HG03469 (cell line): ENCODE measurements at regions not wholly inside any gene's neighbourhood (a gene's known extent, or its start where the extent isn't known, plus 50 kb on each side); places are given as distances from the start of the nearest gene placed in this dataset.

Experiments
- ATAC-seq: cut with Tn5 transposase; IDR thresholded peaks from one replicate; pipeline ENCODE4 v1.9.1; 2021; ENCODE audit warnings: mild to moderate bottlenecking, moderate library complexity, moderate number of reproducible peaks; ENCODE audit not compliant: unreplicated experiment

DNA sequence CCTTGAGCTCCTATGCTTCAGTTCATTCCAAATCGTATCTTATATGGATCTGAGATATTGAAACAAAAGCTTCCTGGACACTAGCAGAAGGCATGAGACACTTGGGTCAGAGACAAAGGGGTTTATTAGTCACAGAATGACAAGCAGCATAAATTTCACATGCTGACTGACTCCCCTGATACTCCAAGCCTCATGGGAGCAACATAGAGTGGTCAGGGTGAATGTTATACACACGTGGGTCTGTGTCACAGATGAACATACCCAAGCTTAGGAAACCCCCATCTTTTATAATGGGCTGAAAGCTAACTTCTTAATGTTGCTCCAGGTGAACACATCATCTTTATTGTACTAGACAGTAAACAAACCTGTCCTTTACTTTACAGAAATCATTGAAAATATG is 599.9 kb upstream of the RGS18 start:
- no peak for ATAC-seq

DNA sequence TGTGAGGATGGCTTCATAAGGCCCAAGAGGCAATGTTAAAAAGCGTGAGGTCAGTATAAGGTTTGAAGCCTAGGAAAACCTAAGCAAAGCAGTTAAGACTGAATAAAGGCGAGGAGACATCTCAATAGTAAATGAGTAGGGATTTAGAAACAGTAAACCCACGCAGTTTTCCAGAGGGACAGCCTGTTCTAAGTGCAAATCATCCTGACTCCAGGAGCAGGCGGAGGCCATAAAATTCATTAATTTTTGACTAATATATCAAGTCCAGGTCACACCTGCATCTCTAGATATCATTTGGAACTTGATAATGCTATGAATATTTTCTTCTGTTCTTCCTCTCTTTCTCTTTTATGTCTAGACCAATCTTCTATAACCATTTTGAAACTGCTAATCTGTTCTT is 597.0 kb upstream of the RGS18 start:
- ATAC-seq = no peak

DNA sequence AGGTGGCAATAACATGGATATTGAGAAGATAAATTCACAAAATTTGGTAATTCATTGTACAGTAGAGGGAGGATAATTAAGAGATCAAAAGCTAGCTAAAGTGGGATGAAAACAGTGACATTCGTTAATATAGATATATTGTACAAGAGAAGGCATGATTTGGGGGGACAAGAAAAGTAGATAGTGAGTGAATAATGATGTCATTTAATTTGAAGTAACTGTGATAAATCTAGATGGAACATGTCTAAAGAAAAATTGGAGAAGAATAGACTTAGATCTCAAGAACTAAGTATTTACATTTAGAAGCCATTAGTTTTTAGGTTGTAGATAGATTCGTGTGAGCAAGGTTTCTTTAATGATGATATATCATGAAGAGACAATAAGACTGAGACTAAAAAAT is 594.0 kb upstream of the RGS18 start:
- ATAC-seq = no peak

DNA sequence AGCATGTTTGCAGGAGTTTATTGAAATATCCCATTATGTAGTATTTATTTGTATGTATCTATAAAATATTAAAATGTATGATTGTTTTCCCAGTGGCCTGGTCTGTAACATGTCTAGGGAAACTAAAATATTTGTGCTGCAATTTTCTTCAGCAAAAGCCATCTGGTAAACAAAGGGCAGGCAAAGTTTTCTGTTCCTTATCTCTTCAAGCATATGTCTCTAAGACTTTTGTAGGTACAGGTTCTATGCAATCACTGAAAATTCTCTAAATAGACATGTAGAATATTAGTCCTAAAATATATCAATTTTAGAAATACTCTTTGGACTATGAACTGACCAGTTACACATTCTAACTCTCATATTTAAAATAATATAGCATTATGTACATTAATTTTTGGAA is 585.8 kb upstream of the RGS18 start:
- no peak for ATAC-seq

DNA sequence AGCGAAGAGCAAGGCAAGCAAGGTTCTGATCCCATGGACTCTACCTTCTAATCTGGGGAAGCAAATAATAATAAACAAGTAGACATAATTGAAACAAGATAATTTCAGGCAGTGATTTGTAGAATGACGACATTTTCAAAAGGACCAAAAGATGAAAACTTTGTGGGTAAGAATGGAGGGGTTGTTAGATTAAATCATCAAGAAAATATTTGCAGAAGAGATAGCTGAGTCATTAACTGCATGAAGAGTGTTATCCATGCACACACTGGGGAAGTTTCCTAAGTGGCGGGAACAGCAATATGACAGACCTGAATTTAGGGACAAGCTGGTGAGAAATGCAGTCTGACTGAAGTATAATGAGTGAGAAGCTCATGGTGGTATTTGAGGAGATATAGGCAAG is 583.1 kb upstream of the RGS18 start:
- ATAC-seq = no peak

DNA sequence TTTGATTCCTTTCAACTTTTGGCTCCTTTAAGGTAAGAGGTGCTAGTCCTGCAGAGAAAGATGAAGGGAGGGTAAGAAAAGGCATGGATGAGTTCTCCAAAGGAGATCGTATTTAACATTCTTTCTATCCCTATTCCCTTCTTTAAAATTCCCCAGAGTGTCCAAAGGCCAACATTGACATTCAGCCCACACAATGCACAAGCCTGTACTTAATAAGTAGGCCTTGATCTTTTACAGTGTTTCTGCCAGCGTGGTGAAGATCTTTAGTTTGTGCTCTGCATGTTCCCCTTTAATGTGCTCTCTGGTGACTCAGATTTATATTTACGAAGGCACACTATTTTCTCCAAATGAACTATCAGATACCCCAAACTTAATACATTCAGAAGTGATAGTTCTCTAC is 582.5 kb upstream of the RGS18 start:
- ATAC-seq = no peak

GRCh38 chr1:191577213-191577612 is 581.0 kb upstream of the RGS18 start:
- ATAC-seq = no peak

DNA sequence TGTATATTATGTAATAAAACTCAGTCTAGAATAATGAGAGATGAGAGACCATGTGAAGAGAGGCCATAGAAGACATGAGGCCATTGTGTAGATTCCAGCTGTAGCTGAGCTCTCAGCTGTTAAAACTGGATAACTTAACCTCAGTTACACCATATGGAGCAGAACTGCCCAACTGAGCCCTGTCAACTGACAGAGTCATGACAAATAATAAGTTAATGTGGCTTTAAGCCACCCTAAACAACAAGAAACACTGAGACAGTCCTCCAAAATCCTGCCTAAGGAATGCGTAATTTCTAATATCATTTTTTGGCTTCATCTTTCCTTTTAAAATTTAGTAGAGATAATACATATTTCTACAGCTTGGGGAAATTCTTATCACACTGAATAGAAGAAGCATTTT is 580.0 kb upstream of the RGS18 start:
- ATAC-seq = no peak

- no peak for ATAC-seq
Observed at GRCh38 chr1:191579019-191579418, 579.2 kb upstream of the RGS18 start.

- ATAC-seq = peak; percentile 79
Observed at GRCh38 chr1:191582169-191582568, 576.1 kb upstream of the RGS18 start.

DNA sequence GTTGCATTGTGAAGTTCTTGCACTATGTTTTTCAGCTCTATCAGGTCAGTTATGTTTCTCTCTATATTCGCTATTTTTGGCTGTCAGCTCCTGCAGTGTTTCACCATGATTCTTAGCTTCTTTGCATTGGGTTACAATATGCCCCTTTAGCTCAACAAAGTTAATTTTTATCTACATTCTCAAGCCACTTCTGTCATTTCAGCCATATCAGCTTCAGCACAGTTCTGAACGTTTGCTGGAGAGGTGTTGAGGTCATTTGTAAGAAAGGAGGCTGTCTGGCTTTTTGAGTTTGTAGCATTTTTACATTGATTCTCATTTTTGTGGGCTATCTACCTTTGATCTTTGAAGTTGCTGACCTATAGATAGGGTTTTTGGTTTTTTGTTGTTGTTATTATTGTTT is 573.2 kb upstream of the RGS18 start:
- ATAC-seq = no peak

DNA sequence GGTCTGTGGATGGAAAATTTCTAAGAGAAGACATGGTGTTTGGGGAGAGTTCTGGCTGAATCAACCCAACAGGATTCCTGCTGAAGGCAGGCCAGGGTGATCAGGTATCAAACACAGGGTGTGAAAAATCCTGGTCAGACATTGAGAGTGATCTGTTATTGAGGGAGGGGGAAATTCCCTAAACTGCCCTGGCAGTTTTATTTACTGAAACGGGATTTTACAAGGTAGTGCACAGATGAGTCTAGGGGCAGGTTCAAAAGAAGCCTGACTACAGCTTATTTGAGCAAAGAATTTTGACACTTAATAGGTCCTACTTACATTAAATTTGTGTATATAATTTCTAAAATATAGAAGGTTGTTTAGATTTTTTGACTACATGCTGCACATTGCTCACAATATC is 569.4 kb upstream of the RGS18 start:
- no peak for ATAC-seq

GRCh38 chr1:191589536-191589935 is 568.7 kb upstream of the RGS18 start:
- no peak for ATAC-seq

GRCh38 chr1:191590578-191590977 is 567.7 kb upstream of the RGS18 start:
- ATAC-seq = no peak

- ATAC-seq = no peak
Observed at GRCh38 chr1:191592039-191592438, 566.2 kb upstream of the RGS18 start.

DNA sequence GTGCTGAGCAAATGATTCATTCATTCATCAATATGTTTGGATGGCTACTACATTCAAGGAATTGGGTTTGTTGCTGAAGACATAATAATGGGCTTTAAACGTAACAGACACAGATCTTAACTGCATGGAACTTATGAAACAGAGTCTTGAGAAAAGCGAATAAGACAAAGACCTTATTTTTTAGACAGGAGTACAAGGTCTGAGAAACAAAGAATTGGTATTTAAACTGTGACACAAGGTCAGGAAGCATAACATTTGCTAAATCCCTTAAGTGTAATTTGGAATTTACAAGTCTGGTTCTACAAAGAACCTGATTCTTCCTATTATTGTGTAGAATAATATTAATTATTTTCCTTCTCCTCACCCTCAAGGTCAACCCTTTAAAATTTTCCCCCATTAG is 565.4 kb upstream of the RGS18 start:
- ATAC-seq = no peak

- no peak for ATAC-seq
Observed at GRCh38 chr1:191595170-191595569, 563.1 kb upstream of the RGS18 start.

DNA sequence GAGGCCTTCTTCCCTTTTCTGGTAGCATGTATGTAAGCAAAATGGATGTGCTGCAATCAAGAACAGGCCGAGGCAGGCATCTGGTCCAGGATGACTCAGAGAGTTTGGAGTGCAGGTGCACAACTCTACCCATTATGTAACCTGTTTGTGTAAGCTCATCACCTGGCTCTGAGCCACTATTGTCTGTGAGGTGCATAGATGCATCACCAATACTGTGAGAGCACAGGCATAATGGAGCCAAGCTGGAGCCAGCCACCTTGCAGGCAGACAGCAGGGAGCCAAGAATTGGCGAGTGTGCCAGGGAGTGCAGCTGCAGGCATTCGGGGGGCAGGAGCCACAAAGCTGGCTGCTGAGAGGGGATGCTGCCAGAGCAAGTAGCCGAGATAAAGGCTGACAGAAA is 549.9 kb upstream of the RGS18 start:
- no peak for ATAC-seq

DNA sequence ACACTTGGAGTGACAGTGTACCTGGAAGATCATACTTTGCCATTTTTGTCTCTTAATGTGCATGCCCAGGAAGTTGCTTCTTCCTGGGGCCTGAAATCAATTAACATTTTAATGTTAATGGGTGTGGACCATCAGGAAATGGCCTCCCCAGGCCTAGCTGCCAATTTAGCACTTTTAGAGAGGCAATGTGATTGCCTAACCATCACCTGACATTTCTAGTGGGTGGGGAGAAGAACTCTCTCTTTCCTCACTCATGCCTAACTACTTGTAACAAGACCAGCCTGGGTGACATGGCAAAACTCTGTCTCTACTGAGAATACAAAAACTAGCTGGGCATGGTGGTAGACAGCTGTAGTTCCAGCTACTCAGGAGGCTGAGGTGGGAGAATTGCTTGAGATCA is 549.0 kb upstream of the RGS18 start:
- no peak for ATAC-seq

- ATAC-seq = no peak
Observed at GRCh38 chr1:191615101-191615821, 543.0 kb upstream of the RGS18 start.

DNA sequence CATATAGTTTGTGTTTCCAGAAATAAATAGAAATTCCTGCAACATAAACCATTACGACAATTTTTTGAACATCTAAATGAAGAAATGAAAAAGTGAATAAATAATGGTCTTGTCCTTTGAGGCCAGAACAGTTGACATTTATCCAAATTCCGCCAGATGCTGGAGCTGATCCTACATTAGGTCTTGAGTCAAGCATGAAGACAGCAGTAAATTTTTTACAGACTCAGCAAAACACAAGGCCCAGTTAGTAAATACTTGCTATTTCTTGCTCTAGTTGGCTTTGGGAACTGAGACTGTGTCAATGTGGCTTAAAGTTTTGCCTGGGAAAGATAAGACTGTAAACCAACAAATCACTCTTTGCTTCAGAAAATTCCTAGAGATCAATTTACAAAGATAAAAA is 540.1 kb upstream of the RGS18 start:
- ATAC-seq = no peak

- ATAC-seq = no peak
Observed at GRCh38 chr1:191620883-191621282, 537.4 kb upstream of the RGS18 start.

DNA sequence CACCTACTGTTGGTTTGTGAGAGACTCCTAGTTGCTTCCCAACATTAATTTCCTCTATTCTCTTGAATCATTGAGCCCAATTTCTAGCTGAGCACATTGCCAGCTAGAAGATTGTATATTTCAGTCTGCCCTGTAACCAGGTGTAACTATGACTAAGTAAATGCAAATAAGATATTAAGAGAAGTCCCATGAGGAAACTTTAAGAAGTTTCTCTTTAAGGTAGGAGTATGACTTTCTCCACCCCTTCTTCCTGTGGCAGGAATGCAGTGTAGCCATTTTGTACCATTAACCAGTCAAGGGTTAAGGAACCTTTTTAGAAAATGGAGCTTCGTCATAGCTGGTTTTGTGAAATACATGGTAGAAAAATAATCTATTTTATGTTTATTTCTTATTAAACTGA is 534.2 kb upstream of the RGS18 start:
- ATAC-seq = no peak
